ENCODE measurements at regions not wholly inside any gene's neighbourhood (a gene's known extent, or its start where the extent isn't known, plus 50 kb on each side); places are given as distances from the start of the nearest gene placed in this dataset.
"Not testable (repeated sequence)": the region's sequence is repeated elsewhere in the genome, so short reads cannot be mapped to it uniquely, and the experiment has no call there.

GRCh38 chr5:116732591-116732990 is 158.0 kb upstream of the SEMA6A start:
- H3K27ac Mint-ChIP-seq, result no peak overlapping the region
- no peaks in the 10 kb centered on the region for H3K9me3 Mint-ChIP-seq
- H3K27me3 Mint-ChIP-seq, result no peaks in the 10 kb centered on the region
- ChIA-PET POLR2A (no interaction called here), CTCF (no interaction called here)
- H3K36me3 Mint-ChIP-seq (ENCODE audit: low read depth), result no peaks in the 10 kb centered on the region
- DNase-seq (no peak), ATAC-seq (ENCODE audit: low read depth) (no peak)
- H3K4me3 Mint-ChIP-seq, result no peak overlapping the region
- H3K4me1 Mint-ChIP-seq, result no peaks in the 10 kb centered on the region
- intact Hi-C loops (cut with micrococcal nuclease), result no loop called here
- TF ChIP-seq, protein P1, sequence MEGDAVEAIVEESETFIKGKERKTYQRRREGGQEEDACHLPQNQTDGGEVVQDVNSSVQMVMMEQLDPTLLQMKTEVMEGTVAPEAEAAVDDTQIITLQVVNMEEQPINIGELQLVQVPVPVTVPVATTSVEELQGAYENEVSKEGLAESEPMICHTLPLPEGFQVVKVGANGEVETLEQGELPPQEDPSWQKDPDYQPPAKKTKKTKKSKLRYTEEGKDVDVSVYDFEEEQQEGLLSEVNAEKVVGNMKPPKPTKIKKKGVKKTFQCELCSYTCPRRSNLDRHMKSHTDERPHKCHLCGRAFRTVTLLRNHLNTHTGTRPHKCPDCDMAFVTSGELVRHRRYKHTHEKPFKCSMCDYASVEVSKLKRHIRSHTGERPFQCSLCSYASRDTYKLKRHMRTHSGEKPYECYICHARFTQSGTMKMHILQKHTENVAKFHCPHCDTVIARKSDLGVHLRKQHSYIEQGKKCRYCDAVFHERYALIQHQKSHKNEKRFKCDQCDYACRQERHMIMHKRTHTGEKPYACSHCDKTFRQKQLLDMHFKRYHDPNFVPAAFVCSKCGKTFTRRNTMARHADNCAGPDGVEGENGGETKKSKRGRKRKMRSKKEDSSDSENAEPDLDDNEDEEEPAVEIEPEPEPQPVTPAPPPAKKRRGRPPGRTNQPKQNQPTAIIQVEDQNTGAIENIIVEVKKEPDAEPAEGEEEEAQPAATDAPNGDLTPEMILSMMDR (IDR thresholded peaks at IDR 0.05), result no peak

- Mint-ChIP-seq H3K36me3 (ENCODE audit: low read depth) (no peaks in the 10 kb centered on the region), H3K4me3 (no peak overlapping the region), H3K27me3 (no peaks in the 10 kb centered on the region), H3K4me1 (no peaks in the 10 kb centered on the region), H3K9me3 (no peaks in the 10 kb centered on the region), H3K27ac (no peak overlapping the region)
- no peak for ATAC-seq (ENCODE audit: low read depth)
- TF ChIP-seq, protein P1 (IDR thresholded peaks at IDR 0.05), result no peak
- intact Hi-C loops (cut with micrococcal nuclease), result no loop called here
- DNase-seq, result no peak
- ChIA-PET POLR2A (no interaction called here), CTCF (no interaction called here)
These were observed 156.8 kb upstream of the SEMA6A start for GRCh38 chr5:116731432-116731831.

DNA sequence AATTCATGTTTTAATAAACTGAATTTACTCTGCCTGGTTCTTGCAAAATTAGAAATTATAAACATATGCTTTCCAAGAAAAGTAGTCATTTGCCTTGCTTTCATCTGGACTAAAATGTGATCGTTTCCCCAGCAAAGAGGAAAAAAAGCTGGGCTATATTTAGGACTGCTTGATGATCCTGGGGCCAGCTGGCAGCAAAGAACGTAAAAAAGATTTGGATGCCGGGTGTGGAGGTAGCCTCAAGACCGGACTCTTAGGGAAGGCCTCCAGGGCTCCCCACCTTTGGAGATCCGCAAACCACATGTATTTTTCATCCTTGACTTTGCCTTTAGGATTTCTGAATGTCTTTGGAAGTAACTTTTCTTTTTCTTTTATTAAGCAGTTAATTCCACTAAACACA is 156.1 kb upstream of the SEMA6A start:
- Mint-ChIP-seq H3K9me3 (no peaks in the 10 kb centered on the region), H3K27me3 (no peaks in the 10 kb centered on the region), H3K36me3 (ENCODE audit: low read depth) (no peaks in the 10 kb centered on the region), H3K4me1 (no peaks in the 10 kb centered on the region), H3K4me3 (no peak overlapping the region), H3K27ac (no peak overlapping the region)
- POLR2A ChIA-PET, result no interaction called here
- TF ChIP-seq, protein P1 (IDR thresholded peaks at IDR 0.05), result no peak
- ATAC-seq (ENCODE audit: low read depth) (no peak), DNase-seq (no peak)
- intact Hi-C loops (cut with micrococcal nuclease), result no loop called here
- CTCF ChIA-PET, result no interaction called here

DNA sequence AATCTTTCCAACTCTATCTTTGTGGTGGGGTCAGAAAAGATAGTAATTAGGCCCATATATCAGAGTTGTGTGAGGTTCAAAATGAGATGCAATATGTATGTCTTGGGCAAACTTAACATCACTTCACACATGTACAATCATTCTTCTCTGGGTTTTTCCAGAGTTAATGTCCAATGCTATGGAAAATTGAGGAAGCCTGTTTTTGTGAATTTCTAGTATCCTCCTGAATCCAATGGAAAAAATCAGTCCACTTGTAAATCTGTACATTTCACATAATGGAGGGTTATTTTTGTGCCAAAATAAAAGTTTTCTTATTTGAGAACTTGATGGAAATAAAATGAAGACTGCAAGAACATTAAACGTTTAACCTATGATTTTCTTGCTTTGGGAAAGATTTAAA is 155.6 kb upstream of the SEMA6A start:
- ChIA-PET POLR2A (no interaction called here), CTCF (no interaction called here)
- no peaks in the 10 kb centered on the region for H3K4me1 Mint-ChIP-seq
- H3K27ac Mint-ChIP-seq, result no peak overlapping the region
- TF ChIP-seq, protein P1 (IDR thresholded peaks at IDR 0.05), result no peak
- no peaks in the 10 kb centered on the region for H3K36me3 Mint-ChIP-seq (ENCODE audit: low read depth)
- ATAC-seq (ENCODE audit: low read depth) (no peak), DNase-seq (no peak)
- no peak overlapping the region for H3K4me3 Mint-ChIP-seq
- no peaks in the 10 kb centered on the region for H3K9me3 Mint-ChIP-seq
- H3K27me3 Mint-ChIP-seq, result no peaks in the 10 kb centered on the region
- intact Hi-C loops (cut with micrococcal nuclease), result no loop called here

DNA sequence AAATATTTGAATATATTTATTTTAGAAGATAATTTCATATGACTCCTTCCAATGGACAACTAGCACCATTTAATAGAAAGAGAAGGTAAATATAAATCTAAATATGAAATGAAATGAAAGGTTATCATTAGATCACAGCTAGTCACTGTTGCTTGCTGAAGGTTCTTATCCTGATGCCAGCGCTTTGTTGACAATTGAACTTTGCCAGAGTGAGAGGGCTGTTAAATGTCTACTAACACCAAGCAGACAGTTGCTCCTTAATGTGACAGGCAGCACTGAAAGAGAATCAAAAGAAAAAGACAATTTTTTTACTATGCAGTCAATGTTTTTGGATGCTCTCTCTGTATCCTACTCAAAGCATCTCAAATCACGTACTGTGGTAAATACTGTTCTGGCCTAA is 152.6 kb upstream of the SEMA6A start:
- TF ChIP-seq, protein P1 (IDR thresholded peaks at IDR 0.05), result no peak
- DNase-seq (no peak), ATAC-seq (ENCODE audit: low read depth) (no peak)
- no peaks in the 10 kb centered on the region for H3K9me3 Mint-ChIP-seq
- no peaks in the 10 kb centered on the region for H3K27me3 Mint-ChIP-seq
- ChIA-PET CTCF (no interaction called here), POLR2A (no interaction called here)
- H3K27ac Mint-ChIP-seq, result no peak overlapping the region
- intact Hi-C loops (cut with micrococcal nuclease), result no loop called here
- no peaks in the 10 kb centered on the region for H3K4me1 Mint-ChIP-seq
- no peak overlapping the region for H3K4me3 Mint-ChIP-seq
- H3K36me3 Mint-ChIP-seq (ENCODE audit: low read depth), result no peaks in the 10 kb centered on the region

DNA sequence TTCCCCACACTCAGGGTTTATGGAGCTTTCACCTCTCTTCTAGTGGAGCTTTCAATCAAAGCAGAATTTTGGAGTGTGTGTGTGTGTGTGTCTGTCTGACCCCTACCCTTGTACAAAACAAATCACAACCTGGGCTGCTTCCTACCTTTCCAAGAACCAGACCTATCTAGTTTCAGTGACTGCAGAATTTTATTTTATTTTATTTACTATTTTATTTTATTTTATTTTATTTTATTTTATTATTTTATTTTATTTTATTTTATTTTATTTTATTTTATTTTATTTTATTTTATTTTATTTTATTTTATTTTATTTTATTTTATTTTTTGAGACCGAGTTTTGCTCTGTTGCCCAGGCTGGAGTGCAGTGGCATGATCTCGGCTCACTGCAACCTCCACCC is 151.6 kb upstream of the SEMA6A start:
- POLR2A ChIA-PET; H3K9me3 Mint-ChIP-seq; H3K4me3 Mint-ChIP-seq; ATAC-seq (ENCODE audit: low read depth); H3K27ac Mint-ChIP-seq; CTCF ChIA-PET; H3K36me3 Mint-ChIP-seq (ENCODE audit: low read depth); H3K27me3 Mint-ChIP-seq; H3K4me1 Mint-ChIP-seq; intact Hi-C loops (cut with micrococcal nuclease); DNase-seq: not testable (repeated sequence)

All from activated B cell treated with CpG ODN at 0.5 μM for 24 hours (primary cell).